EH (cell line): ENCODE measurements at regions not wholly inside any gene's neighbourhood (a gene's known extent, or its start where the extent isn't known, plus 50 kb on each side); places are given as distances from the start of the nearest gene placed in this dataset.

Experiments used
- DNase-seq: peaks from one replicate; pipeline ENCODE4 v3.0.0-alpha.2; 2015; ENCODE audit warnings: low read depth

- no peak for DNase-seq
Observed at GRCh38 chr4:180726611-180727010, 1516.6 kb upstream of the TENM3 start.

GRCh38 chr4:180727478-180727877 lies 1515.7 kb upstream of the TENM3 start:
- no peak for DNase-seq

GRCh38 chr4:180734753-180735432 lies 1508.3 kb upstream of the TENM3 start:
- no peak for DNase-seq

- no peak for DNase-seq
Observed at GRCh38 chr4:180741703-180742102, 1501.5 kb upstream of the TENM3 start.

GRCh38 chr4:180745019-180745418 lies 1498.2 kb upstream of the TENM3 start:
- DNase-seq, result no peak

- no peak for DNase-seq
Observed at GRCh38 chr4:180751009-180751408, 1492.2 kb upstream of the TENM3 start.

- DNase-seq, result no peak
Observed at GRCh38 chr4:180757927-180758326, 1485.3 kb upstream of the TENM3 start.

- no peak for DNase-seq
Observed at GRCh38 chr4:180766045-180766444, 1477.2 kb upstream of the TENM3 start.

- no peak for DNase-seq
Observed at GRCh38 chr4:180766944-180767729, 1476.1 kb upstream of the TENM3 start.

- DNase-seq, result no peak
Observed at GRCh38 chr4:180768610-180769009, 1474.6 kb upstream of the TENM3 start.

GRCh38 chr4:180769791-180770190 lies 1473.4 kb upstream of the TENM3 start:
- no peak for DNase-seq

GRCh38 chr4:180770265-180770664 lies 1472.9 kb upstream of the TENM3 start:
- no peak for DNase-seq

GRCh38 chr4:180784940-180785339 lies 1458.3 kb upstream of the TENM3 start:
- no peak for DNase-seq

- no peak for DNase-seq
Observed at GRCh38 chr4:180788729-180789128, 1454.5 kb upstream of the TENM3 start.

GRCh38 chr4:180789929-180790328 lies 1453.3 kb upstream of the TENM3 start:
- DNase-seq, result no peak

- DNase-seq, result no peak
Observed at GRCh38 chr4:180790471-180790870, 1452.7 kb upstream of the TENM3 start.

- DNase-seq, result no peak
Observed at GRCh38 chr4:180792541-180792940, 1450.7 kb upstream of the TENM3 start.

GRCh38 chr4:180794333-180794732 lies 1448.9 kb upstream of the TENM3 start:
- no peak for DNase-seq

- DNase-seq, result no peak
Observed at GRCh38 chr4:180798036-180798577, 1445.1 kb upstream of the TENM3 start.

GRCh38 chr4:180799798-180800197 lies 1443.4 kb upstream of the TENM3 start:
- DNase-seq, result no peak

GRCh38 chr4:180805101-180805500 lies 1438.1 kb upstream of the TENM3 start:
- no peak for DNase-seq

GRCh38 chr4:180808862-180809261 lies 1434.3 kb upstream of the TENM3 start:
- DNase-seq, result no peak

GRCh38 chr4:180809439-180809838 lies 1433.8 kb upstream of the TENM3 start:
- DNase-seq, result no peak
